OCI-M2 (cell line): ENCODE measurements at regions not wholly inside any gene's neighbourhood (a gene's known extent, or its start where the extent isn't known, plus 50 kb on each side); places are given as distances from the start of the nearest gene placed in this dataset.

Source experiments
- DNase-seq: peaks from one replicate; lab custom pipeline; 2025; ENCODE audit not compliant: unreplicated experiment; lab: John Stamatoyannopoulos, UW

GRCh38 chr4:130141651-130142050, 1045.7 kb downstream of the C4orf33 start:
- no peak for DNase-seq

DNA sequence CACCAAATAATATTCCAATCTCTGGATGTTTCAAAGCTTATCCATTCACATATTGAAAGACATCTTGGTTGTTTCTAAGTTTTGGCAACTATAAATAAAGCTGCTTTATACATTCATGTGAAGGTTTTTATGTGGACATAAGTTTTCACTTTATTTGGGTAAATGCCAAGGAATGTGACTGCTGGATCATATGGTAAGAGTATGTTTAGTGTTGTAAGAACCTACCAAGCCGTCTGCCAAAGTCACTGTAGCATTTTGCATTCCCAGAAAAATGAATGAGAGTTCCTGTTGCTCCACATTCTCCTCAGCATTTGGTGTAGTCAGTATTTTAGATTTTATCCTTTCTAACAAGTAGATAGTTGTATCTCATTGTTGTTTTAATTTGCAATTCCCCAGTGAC, 1047.7 kb downstream of the C4orf33 start:
- DNase-seq, result no peak

GRCh38 chr4:130146773-130147172, 1050.8 kb downstream of the C4orf33 start:
- DNase-seq, result no peak

GRCh38 chr4:130147641-130148040, 1051.7 kb downstream of the C4orf33 start:
- no peak for DNase-seq

DNA sequence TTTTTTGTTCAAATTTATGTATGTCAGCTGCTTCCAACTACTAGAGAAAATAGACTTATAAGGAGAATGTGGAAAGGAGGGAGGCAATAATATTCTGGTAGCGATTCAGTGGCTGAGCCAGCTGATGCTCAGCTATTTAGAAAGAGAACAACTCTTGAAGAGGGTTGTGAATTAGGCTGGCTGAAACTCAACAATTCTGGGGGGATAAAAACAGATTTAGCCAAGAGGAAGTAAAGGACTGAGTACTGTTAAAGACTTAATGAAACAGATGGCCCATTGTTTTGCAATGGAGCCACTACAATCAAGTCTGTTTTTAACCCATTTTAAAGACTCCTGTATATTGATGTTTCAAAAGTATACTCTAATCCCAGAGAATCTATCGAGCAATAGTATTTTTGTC, 1058.9 kb downstream of the C4orf33 start:
- no peak for DNase-seq

DNA sequence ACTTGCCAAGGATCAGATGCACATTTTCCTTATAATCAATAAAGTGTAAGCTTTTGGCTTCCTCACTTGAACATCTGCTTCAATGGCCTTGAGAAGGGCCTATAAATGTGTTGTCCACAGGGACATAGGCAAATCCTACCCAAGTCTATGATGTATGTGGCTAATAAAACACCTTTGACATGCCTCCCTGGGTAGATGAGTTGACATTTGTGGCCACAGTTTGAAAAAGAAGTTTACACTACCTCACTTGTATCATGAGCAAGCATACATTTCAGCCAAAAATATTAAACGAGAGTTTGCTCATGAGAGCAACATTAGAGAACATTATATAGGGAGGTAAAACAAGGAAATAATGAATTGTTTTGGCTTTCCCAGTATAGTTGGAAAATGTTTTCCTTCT, 1067.7 kb downstream of the C4orf33 start:
- no peak for DNase-seq

- no peak for DNase-seq
Measured at GRCh38 chr4:130165381-130165780, 1069.4 kb downstream of the C4orf33 start.

DNA sequence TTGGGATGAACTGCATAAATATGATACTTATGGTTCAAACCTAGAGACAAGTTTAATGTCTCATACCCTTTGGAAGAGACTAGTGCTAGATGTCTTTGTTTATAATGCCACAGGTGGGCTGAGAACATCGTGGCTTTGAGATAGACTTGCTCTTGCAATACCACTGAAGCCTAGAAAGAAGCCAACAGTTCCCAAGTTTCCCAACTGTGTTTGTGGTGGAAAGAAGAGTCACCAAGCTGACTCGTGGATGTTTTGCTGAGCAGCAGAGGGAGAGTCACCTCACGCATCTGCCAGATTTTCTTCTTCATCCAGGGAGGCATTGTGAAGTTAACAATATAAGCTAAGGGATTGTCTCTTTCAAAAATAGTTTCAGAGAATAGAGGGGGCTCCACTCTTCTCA, 1076.2 kb downstream of the C4orf33 start:
- no peak for DNase-seq

DNA sequence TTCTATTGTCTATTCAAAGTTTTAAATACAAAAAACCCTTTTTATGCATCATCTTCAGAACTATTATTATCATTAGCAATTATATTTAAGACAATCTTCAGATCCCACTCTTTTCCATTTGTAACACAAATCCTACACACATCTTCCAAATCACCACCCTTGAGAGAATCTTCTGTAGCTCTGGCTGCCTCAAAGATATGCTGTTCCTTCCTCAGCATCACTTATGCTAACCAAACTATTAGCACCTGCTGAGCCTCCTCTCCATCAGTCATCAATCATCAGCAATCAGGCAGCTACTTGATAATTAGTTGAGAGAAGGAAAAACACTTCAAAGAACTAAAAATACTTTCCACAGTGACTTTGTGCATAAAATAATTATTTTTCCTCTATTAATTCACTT, 1082.2 kb downstream of the C4orf33 start:
- DNase-seq, result no peak

DNA sequence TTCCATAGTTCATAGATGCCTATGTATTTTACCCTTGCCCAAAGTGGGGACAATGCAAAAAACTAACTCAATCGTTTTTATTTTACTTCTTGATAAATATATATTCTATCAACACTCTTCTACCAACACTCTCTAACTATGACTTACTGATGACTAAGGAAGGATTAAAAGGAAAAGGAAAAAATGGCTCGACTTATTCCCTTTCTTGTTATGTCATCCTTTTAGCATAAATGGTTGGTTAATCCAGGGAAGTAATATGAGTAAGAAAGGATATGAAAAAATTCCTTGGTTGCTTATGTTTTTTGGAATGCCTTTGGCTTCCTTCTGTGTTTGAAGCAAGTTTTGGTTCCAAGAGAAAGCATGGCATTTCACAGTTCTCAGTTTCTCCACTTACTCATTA, 1087.1 kb downstream of the C4orf33 start:
- DNase-seq, result no peak

DNA sequence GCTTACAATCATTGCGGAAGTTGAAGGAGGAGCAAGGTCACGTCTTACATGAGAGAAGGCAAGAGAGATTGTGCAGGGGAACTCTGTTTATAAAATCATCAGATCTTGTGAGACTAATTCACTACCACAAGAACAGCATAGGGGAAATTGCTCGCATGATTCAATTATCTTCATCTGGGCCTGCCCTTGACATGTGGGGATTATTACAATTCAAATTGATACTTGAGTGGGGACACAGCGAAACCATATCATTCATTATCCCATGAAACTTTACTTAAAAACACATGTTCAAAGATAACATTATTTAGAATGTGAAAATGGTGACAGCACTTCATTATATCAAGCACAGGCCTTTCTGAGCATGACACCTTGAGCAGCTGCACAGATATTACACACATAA, 1087.8 kb downstream of the C4orf33 start:
- no peak for DNase-seq

GRCh38 chr4:130185123-130185522, 1089.2 kb downstream of the C4orf33 start:
- no peak for DNase-seq

DNA sequence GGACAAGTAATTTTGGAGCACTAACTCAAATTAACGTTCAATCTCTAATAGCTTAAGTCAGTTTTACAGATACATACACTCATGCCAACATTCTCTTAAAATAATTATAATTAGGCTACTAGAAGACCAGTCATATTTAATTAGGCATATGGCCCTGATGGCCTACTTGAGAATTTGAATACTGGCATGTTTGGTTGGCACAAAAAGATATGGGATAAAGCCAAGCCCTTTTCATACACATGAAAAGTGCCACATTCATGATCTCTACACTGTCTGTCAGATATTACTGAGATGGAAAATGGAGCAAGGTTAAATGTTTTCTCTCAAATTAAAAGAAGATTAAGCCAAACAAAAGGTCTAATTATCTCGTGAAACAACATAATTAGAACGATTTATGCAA, 1091.0 kb downstream of the C4orf33 start:
- DNase-seq, result no peak

DNA sequence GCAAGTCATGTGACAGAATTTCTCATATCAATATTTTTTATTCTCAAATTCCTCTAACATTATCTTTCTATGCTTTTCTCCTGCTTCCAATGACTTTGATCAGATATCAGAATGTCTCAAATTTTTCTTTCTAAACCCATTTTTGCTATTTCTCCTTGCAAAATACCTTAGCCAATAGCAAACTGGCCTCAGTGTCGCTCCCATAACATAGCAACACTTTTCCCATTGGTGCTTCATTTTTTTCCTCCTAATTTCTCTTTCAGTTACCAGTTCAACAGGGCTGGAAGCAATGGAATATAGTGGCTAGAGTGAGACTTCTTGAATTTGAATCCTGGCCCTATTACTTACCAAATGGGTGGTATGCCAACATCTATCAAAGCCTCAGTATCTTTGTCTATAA, 1091.6 kb downstream of the C4orf33 start:
- no peak for DNase-seq

GRCh38 chr4:130192787-130193186, 1096.8 kb downstream of the C4orf33 start:
- no peak for DNase-seq

- DNase-seq, result no peak
Measured at GRCh38 chr4:130197946-130198345, 1102.0 kb downstream of the C4orf33 start.

- DNase-seq, result no peak
Measured at GRCh38 chr4:130203571-130203970, 1107.6 kb downstream of the C4orf33 start.

DNA sequence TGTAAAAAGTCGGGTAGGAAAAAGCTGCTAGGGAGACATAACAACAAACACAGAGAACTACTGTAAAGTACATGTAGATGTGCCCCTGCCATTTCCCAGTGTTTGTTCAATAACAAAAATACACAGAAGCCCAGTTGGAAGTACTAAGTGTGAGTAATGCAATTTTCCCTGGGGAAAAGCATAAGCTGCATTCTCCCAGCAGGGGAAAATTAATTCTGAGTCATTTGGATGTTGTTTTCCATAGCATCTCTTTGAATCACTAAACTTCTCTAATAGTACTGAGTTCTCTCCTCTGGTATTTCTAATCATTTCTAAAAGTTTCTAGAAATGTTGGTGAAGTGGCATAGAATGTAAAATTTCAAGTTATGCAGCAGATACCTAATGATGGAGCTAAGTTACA, 1114.9 kb downstream of the C4orf33 start:
- DNase-seq, result no peak

- no peak for DNase-seq
Measured at GRCh38 chr4:130214268-130214667, 1118.3 kb downstream of the C4orf33 start.

GRCh38 chr4:130233377-130234047, 1137.6 kb downstream of the C4orf33 start:
- no peak for DNase-seq

- DNase-seq, result no peak
Measured at GRCh38 chr4:130238121-130238520, 1142.2 kb downstream of the C4orf33 start.

- DNase-seq, result no peak
Measured at GRCh38 chr4:130249002-130249401, 1153.0 kb downstream of the C4orf33 start.

DNA sequence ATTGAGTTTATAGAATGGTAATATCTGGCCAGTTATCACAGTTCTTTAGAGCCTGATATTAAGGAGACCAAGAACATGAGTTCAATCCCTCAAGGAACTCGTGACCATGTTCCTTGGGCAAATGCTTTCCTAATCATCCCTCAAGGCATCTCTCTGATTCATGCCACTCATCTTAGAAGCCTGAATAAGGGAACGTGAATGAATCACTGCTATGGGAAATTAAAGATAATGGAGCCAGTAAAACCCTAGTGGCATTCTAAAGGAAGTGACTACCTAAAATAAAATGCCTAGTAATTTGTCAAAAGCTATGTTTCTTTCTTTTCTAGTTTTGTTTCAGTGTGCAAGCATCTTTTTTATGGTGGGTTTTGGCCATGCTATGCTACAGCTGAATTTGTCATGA, 1161.3 kb downstream of the C4orf33 start:
- DNase-seq, result no peak
